ENCODE measurements at regions not wholly inside any gene's neighbourhood (a gene's known extent, or its start where the extent isn't known, plus 50 kb on each side); places are given as distances from the start of the nearest gene placed in this dataset.

DNA sequence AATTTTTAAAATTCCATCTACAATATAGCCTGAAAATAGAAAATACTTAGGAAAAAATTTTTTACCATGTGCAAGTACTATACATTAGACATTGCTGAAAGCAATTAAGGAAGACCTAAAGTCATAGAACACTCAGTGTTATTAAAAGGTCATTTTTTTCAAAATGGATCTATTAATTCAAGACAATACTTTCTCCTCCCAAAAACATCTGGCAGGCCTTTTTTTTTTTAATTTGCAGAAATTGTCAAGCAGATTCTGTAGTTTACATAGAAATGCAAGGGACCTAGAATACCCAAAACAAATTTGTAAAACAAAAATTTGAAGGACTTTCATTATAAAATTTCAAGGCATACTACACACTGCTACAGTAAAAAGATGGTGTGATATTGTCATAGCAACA, 238.4 kb upstream of the VEPH1 start:
- TF ChIP-seq, protein P1, sequence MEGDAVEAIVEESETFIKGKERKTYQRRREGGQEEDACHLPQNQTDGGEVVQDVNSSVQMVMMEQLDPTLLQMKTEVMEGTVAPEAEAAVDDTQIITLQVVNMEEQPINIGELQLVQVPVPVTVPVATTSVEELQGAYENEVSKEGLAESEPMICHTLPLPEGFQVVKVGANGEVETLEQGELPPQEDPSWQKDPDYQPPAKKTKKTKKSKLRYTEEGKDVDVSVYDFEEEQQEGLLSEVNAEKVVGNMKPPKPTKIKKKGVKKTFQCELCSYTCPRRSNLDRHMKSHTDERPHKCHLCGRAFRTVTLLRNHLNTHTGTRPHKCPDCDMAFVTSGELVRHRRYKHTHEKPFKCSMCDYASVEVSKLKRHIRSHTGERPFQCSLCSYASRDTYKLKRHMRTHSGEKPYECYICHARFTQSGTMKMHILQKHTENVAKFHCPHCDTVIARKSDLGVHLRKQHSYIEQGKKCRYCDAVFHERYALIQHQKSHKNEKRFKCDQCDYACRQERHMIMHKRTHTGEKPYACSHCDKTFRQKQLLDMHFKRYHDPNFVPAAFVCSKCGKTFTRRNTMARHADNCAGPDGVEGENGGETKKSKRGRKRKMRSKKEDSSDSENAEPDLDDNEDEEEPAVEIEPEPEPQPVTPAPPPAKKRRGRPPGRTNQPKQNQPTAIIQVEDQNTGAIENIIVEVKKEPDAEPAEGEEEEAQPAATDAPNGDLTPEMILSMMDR (IDR thresholded peaks at IDR 0.05; ENCODE audit: low read depth, low read length, missing control alignments) = no peak
- no peak for DNase-seq (ENCODE audit: extremely low read depth, low read depth)
- H3K4me3 ChIP-seq (replicated peaks; ENCODE audit: low read depth, low read length) = no peak overlapping the region

DNA sequence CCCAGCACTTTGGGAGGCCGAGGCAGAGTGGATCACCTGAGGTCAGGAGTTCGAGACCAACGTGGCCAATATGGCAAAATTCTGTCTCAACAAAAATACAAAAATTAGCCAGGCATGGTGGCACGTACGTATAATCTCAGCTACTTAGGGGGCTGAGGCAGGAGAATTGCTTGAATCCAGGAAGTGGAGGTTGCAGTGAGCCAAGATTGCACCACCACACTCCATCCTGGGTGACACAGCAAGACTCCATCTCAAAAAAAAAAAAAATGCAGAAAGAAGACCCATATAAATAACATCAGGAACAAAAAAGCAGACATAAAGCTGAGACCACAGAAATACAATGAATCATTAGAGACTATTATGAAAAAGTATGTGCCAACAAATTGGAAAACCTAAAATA, 235.2 kb upstream of the VEPH1 start:
- TF ChIP-seq, protein P1 (IDR thresholded peaks at IDR 0.05; ENCODE audit: low read depth, low read length, missing control alignments) = no peak
- no peak overlapping the region for H3K4me3 ChIP-seq (replicated peaks; ENCODE audit: low read depth, low read length)

DNA sequence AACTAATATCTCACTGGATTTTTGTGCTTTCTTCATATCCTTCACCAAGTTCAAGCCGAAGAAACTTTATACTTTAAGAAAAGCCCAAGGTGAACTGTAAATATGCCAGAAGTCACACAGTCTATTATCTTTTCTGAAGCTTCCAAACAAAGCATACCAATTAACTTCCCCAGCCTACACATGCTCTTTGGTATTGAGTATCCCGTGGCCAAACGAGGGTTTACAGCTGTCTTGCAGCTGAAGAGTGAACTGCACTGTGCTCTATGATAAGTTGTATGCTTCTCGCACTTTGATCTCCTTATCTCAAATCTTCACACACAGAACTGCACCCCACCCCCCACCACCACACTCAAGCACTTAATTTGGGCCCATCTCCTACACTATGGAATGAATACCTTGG, 215.6 kb upstream of the VEPH1 start:
- TF ChIP-seq, protein P1 (IDR thresholded peaks at IDR 0.05; ENCODE audit: low read depth, low read length, missing control alignments) = no peak
- H3K4me3 ChIP-seq (replicated peaks; ENCODE audit: low read depth, low read length) = no peak overlapping the region
- no peak for DNase-seq (ENCODE audit: extremely low read depth, low read depth)

More for the DNA sequence above, 235.2 kb upstream of the VEPH1 start:
- DNase-seq (ENCODE audit: extremely low read depth, low read depth) = no peak

DNA sequence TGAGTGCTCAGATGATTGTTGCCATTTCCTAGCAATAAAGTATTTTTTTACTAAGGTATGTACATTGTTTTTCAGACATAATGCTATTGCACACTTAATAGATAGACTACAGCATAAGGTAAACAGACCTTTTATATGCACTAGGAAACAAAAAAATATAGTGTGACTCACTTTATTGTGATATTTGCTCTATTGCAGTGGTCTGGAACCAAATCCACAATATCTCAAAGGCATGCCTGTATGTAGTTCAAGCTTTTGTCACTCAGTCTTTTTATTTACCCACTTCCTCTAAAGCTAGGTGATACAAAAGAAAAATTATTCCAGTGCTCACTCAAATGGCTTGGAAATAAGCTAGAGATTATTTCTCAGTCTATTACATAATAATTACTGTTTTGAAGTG, 209.9 kb upstream of the VEPH1 start:
- TF ChIP-seq, protein P1 (IDR thresholded peaks at IDR 0.05; ENCODE audit: low read depth, low read length, missing control alignments) = no peak

DNA sequence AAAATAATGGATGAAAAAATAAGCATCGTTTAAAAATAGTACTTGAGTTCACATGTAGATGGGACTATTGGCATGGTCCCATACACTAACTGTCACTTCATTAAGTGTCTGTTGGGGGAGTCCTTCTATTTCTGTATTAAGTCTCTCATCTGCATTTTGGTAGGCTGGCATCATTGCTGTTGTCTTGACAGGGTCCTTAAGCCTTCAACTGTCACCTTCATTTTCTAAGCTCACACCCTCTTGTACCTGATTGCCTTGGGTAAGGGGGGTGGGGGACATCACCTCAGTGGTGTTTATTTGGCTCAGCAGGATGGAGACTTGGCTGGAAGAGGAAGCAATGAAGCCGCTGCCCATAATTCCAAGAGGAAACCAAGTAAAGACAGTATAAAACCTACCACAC, 202.0 kb upstream of the VEPH1 start:
- no peak overlapping the region for H3K4me3 ChIP-seq (replicated peaks; ENCODE audit: low read depth, low read length)
- TF ChIP-seq, protein P1 (IDR thresholded peaks at IDR 0.05; ENCODE audit: low read depth, low read length, missing control alignments) = no peak
- no peak for DNase-seq (ENCODE audit: extremely low read depth, low read depth)

More for the DNA sequence above, 209.9 kb upstream of the VEPH1 start:
- no peak overlapping the region for H3K4me3 ChIP-seq (replicated peaks; ENCODE audit: low read depth, low read length)
- DNase-seq (ENCODE audit: extremely low read depth, low read depth) = no peak

DNA sequence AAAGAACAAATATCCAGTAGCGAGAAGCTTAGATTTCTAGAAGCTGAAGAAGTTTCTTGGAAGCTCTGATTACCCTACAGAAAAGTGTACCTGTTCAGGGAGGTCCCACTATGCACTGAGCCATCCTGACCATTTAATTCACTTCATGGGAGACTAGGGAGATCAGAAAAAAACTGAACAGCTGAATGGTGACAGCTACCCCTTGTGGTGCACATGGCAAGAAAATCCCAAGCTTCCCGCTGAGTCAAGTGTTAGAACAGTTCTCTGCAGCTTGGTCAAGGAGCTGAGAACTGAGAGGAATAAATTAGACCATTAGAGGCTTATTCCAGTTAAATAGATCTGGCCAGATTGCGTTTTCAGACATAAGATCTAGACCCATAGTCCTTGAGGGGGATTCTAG, 197.2 kb upstream of the VEPH1 start:
- TF ChIP-seq, protein P1 (IDR thresholded peaks at IDR 0.05; ENCODE audit: low read depth, low read length, missing control alignments) = no peak
- no peak for DNase-seq (ENCODE audit: extremely low read depth, low read depth)
- no peak overlapping the region for H3K4me3 ChIP-seq (replicated peaks; ENCODE audit: low read depth, low read length)

DNA sequence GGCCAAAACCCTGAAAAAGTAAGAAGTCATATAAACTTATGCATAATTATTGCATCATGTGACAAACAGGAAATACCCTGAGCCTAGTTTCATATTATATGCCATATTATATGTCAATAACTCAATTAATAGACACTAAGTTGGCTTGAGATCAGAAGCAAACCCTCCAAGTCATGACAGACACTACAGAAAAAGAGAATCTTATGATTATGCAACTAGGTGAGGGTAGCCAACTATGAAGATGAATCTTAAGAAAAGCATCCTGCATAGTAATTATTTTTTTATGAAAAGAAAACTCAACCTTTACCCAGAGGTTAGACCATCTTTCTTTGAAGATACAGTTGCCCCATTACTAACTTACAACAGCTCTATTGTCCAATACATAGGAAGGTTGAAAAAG, 192.4 kb upstream of the VEPH1 start:
- H3K4me3 ChIP-seq (replicated peaks; ENCODE audit: low read depth, low read length) = no peak overlapping the region
- TF ChIP-seq, protein P1 (IDR thresholded peaks at IDR 0.05; ENCODE audit: low read depth, low read length, missing control alignments) = no peak

More for the DNA sequence above, 192.4 kb upstream of the VEPH1 start:
- DNase-seq (ENCODE audit: extremely low read depth, low read depth) = no peak
